ENCODE measurements at regions not wholly inside any gene's neighbourhood (a gene's known extent, or its start where the extent isn't known, plus 50 kb on each side); places are given as distances from the start of the nearest gene placed in this dataset.

GRCh38 chr2:35416391-35417140, 939.0 kb upstream of the CRIM1 start:
- no peak overlapping the region for H3K4me3 ChIP-seq (replicated peaks; ENCODE audit: low read depth, low read length)
- DNase-seq (ENCODE audit: extremely low read depth, low read depth), result no peak
- no peak for TF ChIP-seq CTCF (IDR thresholded peaks at IDR 0.05; ENCODE audit: low read depth, low read length, missing control alignments)

DNA sequence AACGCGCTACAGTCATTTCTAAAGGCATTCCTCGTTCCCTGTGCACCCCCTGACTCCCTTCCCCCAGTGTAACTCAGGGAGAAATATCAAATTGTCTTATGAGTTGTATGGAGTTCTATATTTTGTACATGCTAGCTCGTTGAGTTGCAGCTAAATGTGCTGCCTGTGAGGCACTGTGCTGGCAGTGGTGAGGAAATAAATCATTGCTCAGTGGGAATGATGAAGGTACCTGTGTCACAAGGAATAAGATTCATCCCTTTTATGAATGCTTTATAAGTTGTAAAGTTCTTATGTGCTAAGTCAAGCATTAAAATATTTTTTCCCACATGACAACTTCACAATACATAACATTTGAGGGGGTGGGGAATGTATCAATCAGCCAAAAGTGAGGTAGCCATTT, 939.6 kb upstream of the CRIM1 start:
- TF ChIP-seq CTCF (IDR thresholded peaks at IDR 0.05; ENCODE audit: low read depth, low read length, missing control alignments), result no peak

DNA sequence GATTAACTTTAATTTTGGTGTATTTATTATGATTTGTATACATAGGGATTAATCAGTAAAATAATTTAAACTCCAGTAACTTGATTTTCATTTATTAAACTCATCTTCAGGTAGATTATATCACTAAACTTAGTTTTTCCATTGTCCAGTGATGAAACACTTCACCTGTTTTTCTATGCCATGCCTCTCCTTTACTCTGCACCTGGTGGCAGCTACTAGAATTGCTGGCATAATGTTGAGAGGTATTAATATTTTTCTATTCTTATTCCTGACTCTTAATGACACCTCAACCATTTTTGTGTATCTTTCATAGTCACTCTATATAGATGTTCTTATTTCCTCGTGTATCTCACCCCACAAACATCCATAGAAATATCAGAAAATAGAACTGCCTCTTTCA, 940.3 kb upstream of the CRIM1 start:
- TF ChIP-seq CTCF (IDR thresholded peaks at IDR 0.05; ENCODE audit: low read depth, low read length, missing control alignments), result no peak
- no peak overlapping the region for H3K4me3 ChIP-seq (replicated peaks; ENCODE audit: low read depth, low read length)
- no peak for DNase-seq (ENCODE audit: extremely low read depth, low read depth)

More for the DNA sequence above, 939.6 kb upstream of the CRIM1 start:
- DNase-seq (ENCODE audit: extremely low read depth, low read depth), result no peak
- no peak overlapping the region for H3K4me3 ChIP-seq (replicated peaks; ENCODE audit: low read depth, low read length)

GRCh38 chr2:35410431-35411061, 945.0 kb upstream of the CRIM1 start:
- DNase-seq (ENCODE audit: extremely low read depth, low read depth), result no peak
- H3K4me3 ChIP-seq (replicated peaks; ENCODE audit: low read depth, low read length), result no peak overlapping the region
- peak; percentile 79 for TF ChIP-seq CTCF (IDR thresholded peaks at IDR 0.05; ENCODE audit: low read depth, low read length, missing control alignments)

DNA sequence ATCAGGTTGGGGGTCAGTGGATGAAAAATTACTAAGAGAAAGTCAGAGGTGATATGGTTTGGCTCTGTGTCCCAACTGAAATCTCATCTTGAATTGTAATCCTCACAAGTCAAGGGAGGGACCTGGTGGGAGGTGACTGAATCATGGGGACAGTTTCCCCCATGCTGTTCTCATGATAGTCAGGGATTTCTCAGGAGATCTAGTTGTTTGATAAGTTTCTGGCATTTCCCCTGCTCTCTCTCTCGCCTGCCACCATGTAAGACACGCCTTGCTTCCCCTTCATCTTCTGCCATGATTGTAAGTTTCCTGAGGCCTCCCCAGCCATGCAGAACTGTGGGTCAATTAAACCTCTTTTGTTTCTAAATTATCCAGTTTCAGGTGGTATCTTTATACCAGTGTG, 945.8 kb upstream of the CRIM1 start:
- no peak overlapping the region for H3K4me3 ChIP-seq (replicated peaks; ENCODE audit: low read depth, low read length)
- TF ChIP-seq CTCF (IDR thresholded peaks at IDR 0.05; ENCODE audit: low read depth, low read length, missing control alignments), result no peak
- DNase-seq (ENCODE audit: extremely low read depth, low read depth), result no peak

- no peak overlapping the region for H3K4me3 ChIP-seq (replicated peaks; ENCODE audit: low read depth, low read length)
- DNase-seq (ENCODE audit: extremely low read depth, low read depth), result no peak
- no peak for TF ChIP-seq CTCF (IDR thresholded peaks at IDR 0.05; ENCODE audit: low read depth, low read length, missing control alignments)
These were observed 947.3 kb upstream of the CRIM1 start for GRCh38 chr2:35408320-35408719.

Measured in HFF-Myc (cell line).